ENCODE measurements at regions not wholly inside any gene's neighbourhood (a gene's known extent, or its start where the extent isn't known, plus 50 kb on each side); places are given as distances from the start of the nearest gene placed in this dataset.

DNA sequence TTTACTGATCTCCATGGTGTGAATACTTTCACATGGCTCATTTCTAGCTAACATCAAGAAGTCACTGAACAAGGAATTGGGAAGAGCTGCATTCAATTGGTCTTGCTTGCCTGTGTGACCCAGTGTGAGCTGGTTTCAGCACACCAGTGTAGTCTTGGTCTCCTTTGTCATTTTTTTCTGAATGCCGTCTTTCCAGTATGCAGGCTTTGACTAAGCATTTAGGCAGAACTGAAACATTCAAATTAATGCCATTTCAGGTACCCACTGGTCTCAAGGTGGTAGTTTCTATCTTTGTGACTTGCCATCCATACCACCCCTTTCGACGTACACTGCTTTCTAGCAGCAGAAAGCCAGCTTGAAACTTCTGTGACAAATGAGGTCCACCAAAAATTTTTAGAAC, 550.5 kb upstream of the BOD1L1 start:
- no peak for DNase-seq (ENCODE audit: low spot score)

GRCh38 chr4:14178421-14178820, 550.9 kb upstream of the BOD1L1 start:
- DNase-seq (ENCODE audit: low spot score): peak; percentile 19

GRCh38 chr4:14180166-14180565, 552.6 kb upstream of the BOD1L1 start:
- DNase-seq (ENCODE audit: low spot score): no peak

GRCh38 chr4:14180983-14181601, 553.6 kb upstream of the BOD1L1 start:
- no peak for DNase-seq (ENCODE audit: low spot score)

GRCh38 chr4:14182148-14182547, 554.6 kb upstream of the BOD1L1 start:
- no peak for DNase-seq (ENCODE audit: low spot score)

DNA sequence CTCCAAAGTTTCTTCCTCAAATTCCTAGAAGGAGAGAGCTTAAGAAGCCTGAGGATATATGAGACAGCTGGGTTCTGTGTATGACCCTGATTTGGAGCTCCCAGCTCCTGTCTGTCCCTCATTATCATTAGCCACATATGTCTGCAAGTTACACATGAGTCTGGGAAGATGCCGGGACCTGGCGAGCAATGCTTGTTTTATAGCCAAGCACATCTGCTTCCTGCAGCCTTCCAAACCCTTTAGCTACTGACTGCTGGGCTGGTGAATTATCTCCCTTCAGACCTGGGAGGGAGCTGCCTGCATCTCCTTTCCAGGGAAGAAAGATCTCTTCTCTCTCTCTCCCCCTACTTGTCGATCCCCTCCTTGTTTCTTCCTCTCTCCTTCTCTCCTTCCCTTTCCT, 556.7 kb upstream of the BOD1L1 start:
- no peak for DNase-seq (ENCODE audit: low spot score)

DNA sequence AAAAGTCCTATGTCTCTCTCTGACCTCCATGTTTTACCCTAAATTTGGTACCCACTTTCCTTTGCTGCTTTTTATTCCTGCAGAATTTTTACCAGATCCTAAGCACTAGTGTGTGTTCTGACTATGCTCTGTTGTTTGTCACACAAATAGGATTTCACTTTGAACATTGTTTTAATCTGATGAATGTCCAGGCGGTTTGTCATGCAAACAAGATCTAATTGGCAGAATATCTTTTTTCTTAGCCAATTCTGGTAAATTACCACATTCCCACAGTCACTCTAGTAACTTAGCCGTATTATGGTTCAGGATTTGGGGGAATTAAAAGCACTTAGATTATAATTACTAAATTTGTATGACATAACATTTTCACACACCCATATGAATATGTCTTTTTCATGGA, 557.2 kb upstream of the BOD1L1 start:
- no peak for DNase-seq (ENCODE audit: low spot score)

GRCh38 chr4:14188214-14188613, 560.7 kb upstream of the BOD1L1 start:
- DNase-seq (ENCODE audit: low spot score): no peak

DNA sequence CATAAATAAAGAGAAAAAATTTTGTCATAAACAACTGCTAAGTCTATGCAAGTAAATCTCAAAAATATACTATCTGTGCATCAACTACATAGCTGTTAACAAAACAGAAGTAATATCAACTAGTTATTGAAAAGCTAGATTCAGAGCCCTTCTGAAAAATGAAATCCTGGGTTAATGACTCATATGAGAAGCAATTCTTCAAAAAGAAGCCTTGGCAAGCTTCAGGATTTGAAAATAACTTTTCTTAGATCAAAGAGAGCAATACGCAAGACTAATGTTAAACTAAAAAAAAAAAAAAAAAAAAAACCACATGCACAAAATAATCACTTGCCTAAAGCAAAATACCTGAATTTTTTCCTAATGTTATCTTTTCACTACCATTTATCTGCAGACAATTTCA, 566.1 kb upstream of the BOD1L1 start:
- no peak for DNase-seq (ENCODE audit: low spot score)

DNA sequence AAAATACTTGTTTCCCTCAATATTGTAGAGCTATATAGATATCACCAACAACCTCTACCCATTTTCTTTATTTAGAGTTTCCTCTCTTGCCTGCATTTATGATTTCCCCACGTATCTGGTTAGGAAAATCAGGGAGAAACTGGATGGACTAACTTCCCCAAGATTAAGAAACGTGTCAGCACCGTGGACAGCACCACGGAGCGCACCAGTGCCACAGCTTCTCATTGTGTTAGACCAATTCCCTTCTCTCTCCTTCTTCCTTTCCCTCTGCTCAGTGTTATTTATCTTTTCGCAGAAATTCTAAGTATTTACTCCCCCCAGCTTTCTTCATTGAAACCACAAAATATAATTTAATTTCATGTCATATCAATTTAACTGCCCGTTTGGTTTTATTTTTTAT, 568.6 kb upstream of the BOD1L1 start:
- peak; percentile 48 for DNase-seq (ENCODE audit: low spot score)

- DNase-seq (ENCODE audit: low spot score): no peak
Measured at GRCh38 chr4:14215116-14215770, 587.7 kb upstream of the BOD1L1 start.

GRCh38 chr4:14217401-14217800, 589.9 kb upstream of the BOD1L1 start:
- no peak for DNase-seq (ENCODE audit: low spot score)

- DNase-seq (ENCODE audit: low spot score): no peak
Measured at GRCh38 chr4:14218641-14219040, 591.1 kb upstream of the BOD1L1 start.

GRCh38 chr4:14221176-14221575, 593.7 kb upstream of the BOD1L1 start:
- no peak for DNase-seq (ENCODE audit: low spot score)

DNA sequence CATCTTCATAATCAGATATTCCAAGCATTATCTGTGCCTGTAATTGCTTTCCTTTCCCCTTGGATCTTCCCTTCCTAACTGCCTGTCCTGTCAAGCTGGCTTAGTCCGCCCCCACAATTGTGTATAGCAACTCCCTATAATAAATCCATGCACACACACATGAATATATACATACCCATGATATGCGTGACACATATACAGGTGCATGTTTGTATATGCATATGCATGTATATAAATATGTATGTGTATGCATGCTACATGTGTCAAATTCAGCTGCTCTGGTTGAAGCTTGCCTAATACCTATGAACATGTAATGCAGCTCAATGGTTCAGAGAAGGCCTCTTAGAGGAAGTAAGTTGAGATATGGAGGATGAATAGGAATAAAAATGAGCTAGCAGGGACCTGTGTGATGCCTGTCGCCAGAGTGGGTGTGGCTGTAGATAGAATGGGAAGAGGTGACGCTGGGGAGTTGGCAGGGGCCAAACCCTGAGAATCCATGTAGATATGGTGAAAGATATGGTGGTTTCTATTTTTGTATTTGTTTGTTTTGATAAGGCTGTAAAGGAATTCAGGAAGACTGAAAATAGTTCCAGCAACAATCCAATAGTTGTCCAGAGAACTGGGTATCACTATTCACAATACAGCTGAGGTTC, 595.0 kb upstream of the BOD1L1 start:
- DNase-seq (ENCODE audit: low spot score): no peak

GRCh38 chr4:14223461-14223860, 595.9 kb upstream of the BOD1L1 start:
- DNase-seq (ENCODE audit: low spot score): no peak

DNA sequence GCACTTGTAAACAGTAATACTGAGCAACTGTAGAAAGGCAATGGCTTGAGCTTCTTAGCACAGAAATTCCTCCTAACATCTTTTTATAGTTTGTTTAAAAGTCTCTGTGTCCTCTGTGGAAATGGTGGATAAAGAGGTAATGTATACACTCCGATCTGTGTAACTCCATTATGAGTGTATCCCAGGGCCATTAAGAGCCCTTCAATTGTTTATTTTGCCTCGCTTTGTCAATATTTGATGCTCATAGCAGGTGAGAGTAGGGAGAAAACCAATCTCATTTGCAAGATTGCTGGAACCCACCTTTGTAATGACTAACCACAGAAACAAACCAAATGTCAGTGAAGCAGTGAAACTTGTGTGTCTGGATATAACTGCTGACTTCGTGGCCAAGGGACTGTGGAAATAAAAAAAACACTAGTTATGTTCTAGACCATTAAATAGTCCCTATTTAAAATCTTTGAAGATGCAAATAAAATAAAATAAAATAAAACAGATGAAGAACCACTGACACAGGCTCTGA, 598.2 kb upstream of the BOD1L1 start:
- DNase-seq (ENCODE audit: low spot score): no peak

DNA sequence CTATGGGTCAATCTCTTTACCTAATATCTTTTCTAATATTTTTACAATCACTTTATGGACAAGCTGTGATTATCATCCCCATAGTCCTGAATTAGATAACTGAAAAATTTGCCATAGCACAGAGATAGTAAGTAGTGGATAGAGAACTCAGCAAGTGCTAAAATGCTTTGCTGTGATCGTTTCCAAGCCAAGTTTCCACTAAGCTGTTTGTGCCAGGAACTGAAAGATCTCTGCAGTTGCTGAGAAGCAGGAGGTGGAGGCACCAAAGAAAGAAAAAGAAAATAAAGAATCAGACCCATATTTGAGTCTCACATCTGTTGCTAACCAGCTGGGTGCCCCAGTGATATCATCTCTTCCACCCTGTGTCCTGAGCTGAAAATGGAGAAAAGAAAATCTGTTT, 605.6 kb upstream of the BOD1L1 start:
- DNase-seq (ENCODE audit: low spot score): no peak

GRCh38 chr4:14234307-14234706, 606.8 kb upstream of the BOD1L1 start:
- DNase-seq (ENCODE audit: low spot score): no peak

GRCh38 chr4:14236359-14236758, 608.8 kb upstream of the BOD1L1 start:
- no peak for DNase-seq (ENCODE audit: low spot score)

DNA sequence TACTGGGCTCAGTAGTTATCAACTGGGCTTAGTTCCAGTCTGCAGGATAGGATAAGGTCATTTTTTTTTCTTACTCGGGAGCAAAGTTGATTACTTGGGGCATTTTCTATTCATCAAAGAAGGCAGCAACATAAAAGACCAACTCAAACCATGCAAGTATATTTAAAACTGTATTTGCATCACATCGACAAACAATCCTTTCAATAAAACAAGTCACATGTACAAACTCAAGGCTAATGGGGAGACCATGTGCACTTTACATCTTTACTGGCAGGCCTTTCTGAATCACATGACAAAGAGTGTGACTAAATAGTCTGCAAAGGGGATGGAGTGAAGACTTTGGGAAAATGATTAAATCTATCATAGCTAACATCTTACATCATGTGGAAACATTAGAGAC, 610.4 kb upstream of the BOD1L1 start:
- DNase-seq (ENCODE audit: low spot score): no peak

GRCh38 chr4:14241574-14241973, 614.0 kb upstream of the BOD1L1 start:
- no peak for DNase-seq (ENCODE audit: low spot score)

DNA sequence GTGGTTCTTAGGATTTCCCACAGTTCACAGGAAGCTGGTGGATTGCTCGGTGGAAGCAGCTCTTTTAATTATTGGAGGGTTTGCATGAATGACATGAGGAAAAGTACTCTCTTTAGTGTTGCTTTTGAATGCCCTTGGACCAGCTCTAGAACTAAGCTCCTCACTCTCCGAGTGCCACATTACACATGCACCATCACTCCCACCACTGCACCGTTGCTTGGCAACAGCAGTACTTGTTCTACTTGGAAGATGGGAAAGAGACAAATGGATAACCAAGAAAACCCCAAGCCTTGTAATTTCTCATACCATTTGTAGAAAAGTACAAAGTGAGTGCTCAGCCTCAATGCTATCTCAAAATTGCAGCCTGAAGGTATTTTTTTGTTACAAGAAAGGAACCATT, 620.2 kb upstream of the BOD1L1 start:
- no peak for DNase-seq (ENCODE audit: low spot score)

Measured in iPS-NIHi11 (cell line).